Ectodermal cell (in vitro differentiated cells): ENCODE measurements at regions not wholly inside any gene's neighbourhood (a gene's known extent, or its start where the extent isn't known, plus 50 kb on each side); places are given as distances from the start of the nearest gene placed in this dataset.

Source experiments
- H3K27ac ChIP-seq: 2 replicates; pipeline ENCODE4 v1.7.0; 2013; ENCODE audit warnings: mild to moderate bottlenecking, low read depth, low read length; ENCODE audit not compliant: insufficient read depth, poor library complexity, severe bottlenecking
- H3K27me3 ChIP-seq: 2 replicates; pipeline ENCODE4 v1.7.0; 2013; ENCODE audit warnings: mild to moderate bottlenecking, low read length; ENCODE audit not compliant: insufficient read depth, control insufficient read depth, poor library complexity, severe bottlenecking
- H3K36me3 ChIP-seq: one replicate; pipeline ENCODE4 v1.7.0; 2013; ENCODE audit warnings: low read length; ENCODE audit not compliant: control insufficient read depth, insufficient read depth
- H3K4me1 ChIP-seq: one replicate; pipeline ENCODE4 v1.7.0; 2013; ENCODE audit warnings: low read length; ENCODE audit not compliant: control insufficient read depth, insufficient read depth
- H3K4me3 ChIP-seq: 2 replicates; pipeline ENCODE4 v1.7.0; 2013; ENCODE audit warnings: low read depth, low read length, control low read depth; ENCODE audit not compliant: insufficient read depth
- H3K9me3 ChIP-seq: 2 replicates; pipeline ENCODE4 v1.7.0; 2013; ENCODE audit warnings: mild to moderate bottlenecking, low read length, moderate library complexity; ENCODE audit not compliant: control insufficient read depth
- WGBS, 2 experiments: methylation state at CpG; one replicate each; pipeline ENCODE4 v1.1.7; 2013; ENCODE audit warnings: missing lambda C conversion rate in 2 of 2; 5-methylcytosine and 5-hydroxymethylcytosine counted together

GRCh38 chr3:25114532-25114931 lies 313.5 kb upstream of the RARB start:
- Histone ChIP-seq H3K27ac (no peak overlapping the region), H3K9me3 (no peaks in the 10 kb centered on the region), H3K36me3 (no peaks in the 10 kb centered on the region), H3K4me1 (no peaks in the 10 kb centered on the region), H3K4me3 (no peak overlapping the region), H3K27me3 (no peaks in the 10 kb centered on the region)
- 92 to 100% methylated on average over 2 of the region's 2 CpGs for WGBS, 2 experiments

GRCh38 chr3:25117005-25117593 lies 311.0 kb upstream of the RARB start:
- Histone ChIP-seq H3K4me1 (no peaks in the 10 kb centered on the region), H3K4me3 (no peak overlapping the region), H3K9me3 (no peaks in the 10 kb centered on the region), H3K27me3 (no peaks in the 10 kb centered on the region), H3K36me3 (no peaks in the 10 kb centered on the region), H3K27ac (no peak overlapping the region)
- WGBS, 2 experiments = 91 to 94% methylated on average over 4 of the region's 4 CpGs

GRCh38 chr3:25119682-25120081 lies 308.4 kb upstream of the RARB start:
- Histone ChIP-seq H3K36me3 (no peaks in the 10 kb centered on the region), H3K4me1 (no peaks in the 10 kb centered on the region), H3K27ac (no peak overlapping the region), H3K27me3 (no peaks in the 10 kb centered on the region), H3K9me3 (no peaks in the 10 kb centered on the region), H3K4me3 (no peak overlapping the region)
- 100% methylated on average over 1 of the region's 1 CpG for WGBS, 2 experiments

- Histone ChIP-seq H3K4me1 (no peaks in the 10 kb centered on the region), H3K27me3 (no peaks in the 10 kb centered on the region), H3K27ac (no peak overlapping the region), H3K9me3 (no peaks in the 10 kb centered on the region), H3K4me3 (no peak overlapping the region), H3K36me3 (no peaks in the 10 kb centered on the region)
- 92 to 95% methylated on average over 4 of the region's 4 CpGs for WGBS, 2 experiments
Observed at GRCh38 chr3:25120665-25121064, 307.4 kb upstream of the RARB start.

GRCh38 chr3:25125201-25125600 lies 302.9 kb upstream of the RARB start:
- 96 to 97% methylated on average over 4 of the region's 4 CpGs for WGBS, 2 experiments
- no peaks in the 10 kb centered on the region for H3K27me3 ChIP-seq
- H3K36me3 ChIP-seq = no peaks in the 10 kb centered on the region
- no peaks in the 10 kb centered on the region for H3K9me3 ChIP-seq
- no peak overlapping the region for H3K27ac ChIP-seq
- no peaks in the 10 kb centered on the region for H3K4me1 ChIP-seq
- H3K4me3 ChIP-seq = no peak overlapping the region

- Histone ChIP-seq H3K9me3 (no peaks in the 10 kb centered on the region), H3K36me3 (no peaks in the 10 kb centered on the region), H3K4me3 (no peak overlapping the region), H3K27me3 (no peaks in the 10 kb centered on the region), H3K4me1 (no peaks in the 10 kb centered on the region), H3K27ac (no peak overlapping the region)
- WGBS, 2 experiments = 85 to 86% methylated on average over 1 to 2 of the region's 2 CpGs
Observed at GRCh38 chr3:25128735-25129134, 299.3 kb upstream of the RARB start.

GRCh38 chr3:25130724-25131520 lies 297.1 kb upstream of the RARB start:
- no peak overlapping the region for H3K27ac ChIP-seq
- 93 to 95% methylated on average over 4 of the region's 4 CpGs for WGBS, 2 experiments
- H3K4me1 ChIP-seq = no peaks in the 10 kb centered on the region
- H3K4me3 ChIP-seq = no peak overlapping the region
- no peaks in the 10 kb centered on the region for H3K9me3 ChIP-seq
- no peaks in the 10 kb centered on the region for H3K36me3 ChIP-seq
- H3K27me3 ChIP-seq = no peaks in the 10 kb centered on the region

GRCh38 chr3:25133588-25133987 lies 294.5 kb upstream of the RARB start:
- Histone ChIP-seq H3K27me3 (no peaks in the 10 kb centered on the region), H3K9me3 (no peaks in the 10 kb centered on the region), H3K27ac (no peak overlapping the region), H3K4me1 (no peaks in the 10 kb centered on the region), H3K4me3 (no peak overlapping the region), H3K36me3 (no peaks in the 10 kb centered on the region)
- 97 to 98% methylated on average over 3 of the region's 3 CpGs for WGBS, 2 experiments

GRCh38 chr3:25137606-25138005 lies 290.5 kb upstream of the RARB start:
- WGBS, 2 experiments = 73% methylated on average over 2 of the region's 2 CpGs; no CpG with 5 or more reads in 1 of the 2 experiments
- H3K27ac ChIP-seq = no peak overlapping the region
- H3K4me1 ChIP-seq = no peaks in the 10 kb centered on the region
- no peaks in the 10 kb centered on the region for H3K9me3 ChIP-seq
- H3K4me3 ChIP-seq = no peak overlapping the region
- no peaks in the 10 kb centered on the region for H3K36me3 ChIP-seq
- no peaks in the 10 kb centered on the region for H3K27me3 ChIP-seq

GRCh38 chr3:25139267-25139666 lies 288.8 kb upstream of the RARB start:
- Histone ChIP-seq H3K27me3 (no peaks in the 10 kb centered on the region), H3K4me3 (no peak overlapping the region), H3K9me3 (no peaks in the 10 kb centered on the region), H3K4me1 (no peaks in the 10 kb centered on the region), H3K27ac (no peak overlapping the region), H3K36me3 (no peaks in the 10 kb centered on the region)
- WGBS, 2 experiments = no CpG with 5 or more reads among the region's 1 CpG
